GM21576 (cell line): ENCODE measurements at regions not wholly inside any gene's neighbourhood (a gene's known extent, or its start where the extent isn't known, plus 50 kb on each side); places are given as distances from the start of the nearest gene placed in this dataset.
"Not testable (repeated sequence)": the region's sequence is repeated elsewhere in the genome, so short reads cannot be mapped to it uniquely, and the experiment has no call there.

Experiments
- ATAC-seq: cut with Tn5 transposase; IDR thresholded peaks from one replicate; pipeline ENCODE4 v1.9.1; 2021; ENCODE audit warnings: mild to moderate bottlenecking, moderate library complexity; ENCODE audit not compliant: unreplicated experiment

- not testable (repeated sequence) for ATAC-seq
Observed at GRCh38 chr9:2277133-2277532, 262.0 kb downstream of the SMARCA2 start.

- ATAC-seq: not testable (repeated sequence)
Observed at GRCh38 chr9:2277644-2278043, 262.5 kb downstream of the SMARCA2 start.

- ATAC-seq: not testable (repeated sequence)
Observed at GRCh38 chr9:2279138-2279537, 264.0 kb downstream of the SMARCA2 start.

- no peak for ATAC-seq
Observed at GRCh38 chr9:2281031-2281802, 266.1 kb downstream of the SMARCA2 start.

- ATAC-seq: no peak
Observed at GRCh38 chr9:2281803-2282185, 266.6 kb downstream of the SMARCA2 start.

DNA sequence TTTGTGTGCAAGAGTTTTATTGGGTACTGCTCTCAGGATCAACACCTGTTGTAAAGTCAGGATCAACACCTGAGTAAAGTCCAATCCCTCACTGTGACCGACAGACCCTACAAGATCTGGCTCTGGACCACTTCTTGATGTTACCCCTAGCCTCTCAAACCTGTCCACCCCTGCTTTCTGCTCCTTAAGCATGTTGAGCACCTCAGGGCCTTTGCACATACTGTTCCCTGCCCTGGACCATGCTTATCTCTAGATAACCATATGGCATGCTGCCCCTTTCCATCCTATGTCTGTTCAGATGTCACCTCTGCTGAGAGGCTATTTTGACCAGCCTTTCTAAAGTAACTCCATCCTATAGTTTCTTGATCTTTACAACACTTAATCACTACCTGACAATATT lies 269.6 kb downstream of the SMARCA2 start:
- no peak for ATAC-seq

GRCh38 chr9:2285416-2286332 lies 270.5 kb downstream of the SMARCA2 start:
- ATAC-seq: no peak

- no peak for ATAC-seq
Observed at GRCh38 chr9:2286333-2286705, 271.2 kb downstream of the SMARCA2 start.

GRCh38 chr9:2286825-2287455 lies 271.8 kb downstream of the SMARCA2 start:
- no peak for ATAC-seq

DNA sequence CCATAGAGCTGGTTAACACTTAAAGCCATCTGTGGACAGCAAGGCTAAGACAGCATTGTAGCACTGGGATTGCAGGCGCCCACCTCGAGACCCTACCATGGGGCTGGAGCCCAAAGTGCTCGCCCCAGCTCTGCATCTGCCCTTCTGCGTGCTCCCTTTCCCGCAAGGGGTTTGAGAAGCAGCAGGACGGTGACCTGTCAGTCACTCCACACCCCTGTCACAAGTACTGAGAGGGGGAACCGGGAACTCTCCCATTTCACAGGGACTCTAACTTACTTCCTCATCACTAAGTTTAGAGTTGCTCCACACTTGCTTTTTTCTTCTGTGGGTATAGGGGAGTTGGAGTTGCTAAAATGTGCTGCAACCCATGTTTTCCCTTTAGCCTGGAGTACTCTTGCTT lies 273.2 kb downstream of the SMARCA2 start:
- ATAC-seq: no peak

- ATAC-seq: no peak
Observed at GRCh38 chr9:2289263-2289662, 274.1 kb downstream of the SMARCA2 start.

DNA sequence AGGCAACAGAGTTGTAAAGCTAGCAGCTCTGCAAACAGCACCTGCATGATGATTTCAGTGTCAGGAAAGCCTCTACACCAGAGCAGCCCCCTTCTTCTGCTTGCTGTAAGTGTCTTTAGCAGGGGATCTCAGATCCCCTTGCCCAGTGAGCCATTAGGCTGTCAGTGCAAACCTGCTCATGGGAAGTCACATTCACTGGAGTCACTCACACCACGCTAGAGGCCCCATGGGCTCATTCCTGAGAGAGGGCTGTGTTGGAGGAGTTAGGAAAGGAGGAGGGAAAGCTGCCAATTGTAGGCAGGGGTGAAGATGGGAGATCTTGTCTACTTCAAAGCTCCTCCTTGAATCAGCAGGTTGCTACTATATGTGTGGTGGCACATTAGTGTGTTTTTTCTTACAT lies 275.2 kb downstream of the SMARCA2 start:
- ATAC-seq: no peak

GRCh38 chr9:2291980-2292704 lies 277.0 kb downstream of the SMARCA2 start:
- ATAC-seq: no peak

- ATAC-seq: no peak
Observed at GRCh38 chr9:2292733-2293132, 277.6 kb downstream of the SMARCA2 start.

- ATAC-seq: no peak
Observed at GRCh38 chr9:2297771-2298170, 282.6 kb downstream of the SMARCA2 start.

DNA sequence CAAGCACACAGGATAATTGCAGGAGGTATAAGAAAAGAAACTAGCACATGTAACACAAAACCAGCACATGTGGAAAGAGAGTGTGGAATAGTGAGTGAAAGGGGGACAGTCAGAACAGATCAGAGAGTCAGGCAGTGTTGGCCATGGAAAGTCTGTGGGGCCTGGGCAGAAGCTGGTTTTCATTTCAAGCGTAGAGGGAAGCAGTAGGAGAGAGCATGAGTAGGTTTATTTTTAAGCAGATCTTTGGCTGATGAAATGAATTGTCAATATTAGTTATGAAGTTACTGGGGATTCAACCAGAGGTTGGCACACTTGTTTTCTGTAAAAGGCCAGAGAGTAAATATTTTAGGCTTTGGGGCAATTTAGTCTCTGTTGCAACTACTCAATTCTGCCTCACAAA lies 283.1 kb downstream of the SMARCA2 start:
- ATAC-seq: no peak

DNA sequence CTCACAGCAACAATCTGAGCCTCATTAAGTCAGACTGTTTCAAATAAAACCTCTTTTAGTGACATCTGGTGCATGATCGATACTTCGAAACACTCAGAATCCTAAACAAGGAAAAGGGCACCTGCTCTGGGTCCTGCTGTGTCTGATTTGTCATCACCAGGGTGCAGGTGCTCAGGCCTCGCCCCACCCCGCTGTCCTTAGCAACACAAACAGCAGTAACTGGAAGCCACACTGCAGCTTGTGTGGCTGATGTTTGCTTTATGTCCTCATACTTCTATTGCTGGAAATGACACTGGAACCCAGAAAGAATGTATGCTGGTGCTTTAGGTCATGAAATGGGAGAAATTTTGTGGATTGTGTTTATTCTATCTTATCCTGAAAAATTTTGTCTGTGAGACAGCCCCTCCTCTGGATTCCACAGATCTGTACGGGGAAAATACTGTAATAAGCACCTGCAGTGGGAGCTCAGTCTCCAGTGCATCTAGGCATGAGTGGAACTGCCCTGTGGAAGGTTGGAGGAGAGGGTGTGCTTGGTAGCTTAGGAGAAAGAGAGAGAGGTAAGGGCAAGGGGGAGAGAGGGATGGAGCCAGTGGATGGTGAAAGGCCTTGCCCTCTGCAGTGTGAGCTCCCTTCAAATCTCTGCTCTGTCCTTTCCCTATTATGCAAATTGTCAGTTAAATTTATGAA lies 284.2 kb downstream of the SMARCA2 start:
- ATAC-seq: no peak

- no peak for ATAC-seq
Observed at GRCh38 chr9:2299843-2300205, 284.7 kb downstream of the SMARCA2 start.

DNA sequence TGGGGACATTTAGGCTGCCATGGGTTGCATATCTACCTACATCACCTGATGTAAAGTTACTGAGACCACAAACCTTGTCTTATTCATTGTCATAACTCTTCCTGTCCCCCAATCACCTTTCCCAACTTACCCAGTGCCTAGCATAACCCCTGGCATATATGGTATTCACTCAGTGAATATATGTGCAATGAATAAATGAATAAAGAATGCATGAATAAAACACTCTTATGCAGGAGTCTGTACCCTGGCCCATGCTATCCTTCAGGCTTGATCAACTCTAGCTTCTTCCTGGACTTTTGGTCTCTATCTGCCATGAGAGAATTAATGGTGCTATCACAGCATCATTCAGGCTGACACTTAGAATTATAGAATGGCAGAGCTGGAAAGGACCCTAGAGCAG lies 285.2 kb downstream of the SMARCA2 start:
- ATAC-seq: no peak

DNA sequence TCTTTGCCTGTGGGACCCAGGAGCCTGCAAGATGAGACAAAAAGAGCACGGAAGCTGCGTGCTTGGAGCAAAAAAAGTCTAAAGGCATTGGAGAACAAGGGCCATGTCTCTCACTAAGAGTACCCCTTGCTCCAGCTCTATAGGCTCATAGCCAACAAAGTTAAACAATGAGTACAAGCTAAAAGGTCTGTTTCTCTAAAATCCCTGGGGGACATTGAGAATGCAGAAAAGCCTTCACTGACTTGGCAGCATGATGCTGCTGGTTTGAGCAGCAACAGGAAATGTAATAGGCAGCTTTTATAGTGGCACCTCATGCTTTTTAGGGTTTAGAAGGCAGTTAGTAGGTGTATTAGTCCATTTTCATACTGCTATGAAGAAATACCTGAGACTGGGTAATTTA lies 287.5 kb downstream of the SMARCA2 start:
- ATAC-seq: no peak
